K562 (cell line): ENCODE measurements at regions not wholly inside any gene's neighbourhood (a gene's known extent, or its start where the extent isn't known, plus 50 kb on each side); places are given as distances from the start of the nearest gene placed in this dataset.

Experiments used
- ILF3 ChIP-seq: fragments of 450-650 bp; IDR thresholded peaks from 2 replicates; pipeline ENCODE4 v1.6.1; 2018; ENCODE audit warnings: antibody characterized with exemption, mild to moderate bottlenecking, moderate library complexity, borderline replicate concordance
- KAT7 ChIP-seq: sonication (generic); formaldehyde crosslinking; IDR thresholded peaks from 2 replicates; pipeline ENCODE4 v1.8.0; 2022; ENCODE audit warnings: missing genetic modification reagents, mild to moderate bottlenecking, borderline replicate concordance
- PCBP2 ChIP-seq: fragments of 200-400 bp; formaldehyde crosslinking; IDR thresholded peaks from 2 replicates; pipeline ENCODE4 v1.6.1; 2018; ENCODE audit warnings: low read length, low read depth, mild to moderate bottlenecking, moderate library complexity; ENCODE audit not compliant: poor library complexity, severe bottlenecking
- RFX5 ChIP-seq: IDR thresholded peaks from 2 replicates; pipeline ENCODE4 v1.6.1; 2011; ENCODE audit warnings: low read depth, mild to moderate bottlenecking, improper control_type of control experiment, low read length

DNA sequence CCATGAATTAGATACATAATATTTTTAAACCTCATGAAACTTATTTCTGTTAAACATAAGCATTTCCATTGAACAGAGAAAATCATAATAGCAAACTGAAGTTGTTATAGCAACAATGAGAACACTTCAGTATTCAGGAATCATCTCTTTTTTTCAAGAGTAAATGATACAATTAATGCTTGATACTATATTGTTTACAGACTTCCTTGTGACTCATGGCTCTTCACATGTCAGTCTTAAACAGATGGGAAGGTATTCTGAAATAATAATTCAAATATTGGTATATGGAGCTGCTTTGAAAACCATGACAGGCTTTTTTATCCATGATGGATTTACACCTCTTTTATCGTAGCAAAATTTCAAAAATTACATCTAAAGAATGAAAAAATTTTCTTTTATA is 226.5 kb upstream of the RBMS1 start:
- TF ChIP-seq KAT7 (CRISPR knock-in tag) = no peak
- no peak for TF ChIP-seq PCBP2
- no peak for TF ChIP-seq ILF3
- no peak for TF ChIP-seq RFX5
